GM21528 (cell line): ENCODE measurements at regions not wholly inside any gene's neighbourhood (a gene's known extent, or its start where the extent isn't known, plus 50 kb on each side); places are given as distances from the start of the nearest gene placed in this dataset.

Source experiments
- ATAC-seq: cut with Tn5 transposase; IDR thresholded peaks from one replicate; pipeline ENCODE4 v1.9.1; 2021; ENCODE audit warnings: mild to moderate bottlenecking, moderate library complexity; ENCODE audit not compliant: unreplicated experiment, low FRiP score

- ATAC-seq, result no peak
These were observed 108.4 kb downstream of the TMCO5A start for GRCh38 chr15:38042707-38043445.

- no peak for ATAC-seq
These were observed 112.0 kb downstream of the TMCO5A start for GRCh38 chr15:38046257-38047051.

- peak; percentile 69 for ATAC-seq
These were observed 113.6 kb downstream of the TMCO5A start for GRCh38 chr15:38048001-38048455.

- ATAC-seq, result no peak
These were observed 115.5 kb downstream of the TMCO5A start for GRCh38 chr15:38049891-38050290.

GRCh38 chr15:38050529-38051448 lies 116.3 kb downstream of the TMCO5A start:
- ATAC-seq, result no peak

- no peak for ATAC-seq
These were observed 118.8 kb downstream of the TMCO5A start for GRCh38 chr15:38053205-38053604.

GRCh38 chr15:38053776-38054175 lies 119.3 kb downstream of the TMCO5A start:
- no peak for ATAC-seq

- no peak for ATAC-seq
These were observed 120.0 kb downstream of the TMCO5A start for GRCh38 chr15:38054488-38054887.

GRCh38 chr15:38058596-38059075 lies 124.2 kb downstream of the TMCO5A start:
- ATAC-seq, result no peak

GRCh38 chr15:38059665-38060064 lies 125.2 kb downstream of the TMCO5A start:
- ATAC-seq, result no peak

- ATAC-seq, result no peak
These were observed 127.6 kb downstream of the TMCO5A start for GRCh38 chr15:38061856-38062649.

GRCh38 chr15:38062696-38063095 lies 128.3 kb downstream of the TMCO5A start:
- no peak for ATAC-seq

GRCh38 chr15:38065721-38066345 lies 131.4 kb downstream of the TMCO5A start:
- no peak for ATAC-seq

- ATAC-seq, result no peak
These were observed 132.2 kb downstream of the TMCO5A start for GRCh38 chr15:38066612-38067011.

- ATAC-seq, result peak; percentile 78
These were observed 134.4 kb downstream of the TMCO5A start for GRCh38 chr15:38068626-38069391.

GRCh38 chr15:38069511-38070011 lies 135.1 kb downstream of the TMCO5A start:
- no peak for ATAC-seq

GRCh38 chr15:38070778-38071177 lies 136.3 kb downstream of the TMCO5A start:
- ATAC-seq, result no peak

- ATAC-seq, result no peak
These were observed 137.0 kb downstream of the TMCO5A start for GRCh38 chr15:38071211-38071972.
